Stomach (tissue), 8 donors: ENCODE measurements at regions not wholly inside any gene's neighbourhood (a gene's known extent, or its start where the extent isn't known, plus 50 kb on each side); places are given as distances from the start of the nearest gene placed in this dataset.

ENCODE experiments used
- DNase-seq, 2 donors: peaks; one replicate each; pipeline versions ENCODE4 v3.0.0 to v3.0.0-alpha.2; 2013 to 2019
- H3K27ac ChIP-seq, 5 donors: fragments of 200-600 bp in 4 of 5; sonication (generic) in 4 of 5; one replicate each; pipeline ENCODE4 v1.5.1; 2013 to 2019; ENCODE audit warnings: mild to moderate bottlenecking in 1 of 5, moderate library complexity in 1 of 5
- H3K27me3 ChIP-seq, 3 donors: fragments of 200-600 bp; sonication (generic); one replicate each; pipeline ENCODE4 v1.5.1; 2017 to 2019; ENCODE audit warnings: mixed run types in 1 of 3
- H3K36me3 ChIP-seq, 4 donors: fragments of 200-600 bp; sonication (generic); 1 replicate in 3 of 4; 2 replicates in 1 of 4; pipeline ENCODE4 v1.5.1; 2016 to 2019
- H3K4me1 ChIP-seq, 4 donors: fragments of 200-600 bp; sonication (generic); one replicate each; pipeline ENCODE4 v1.5.1; 2016 to 2019
- H3K4me3 ChIP-seq, 4 donors: fragments of 200-600 bp; sonication (generic) in 3 of 4; one replicate each; pipeline ENCODE4 v1.5.1; 2016 to 2019; ENCODE audit warnings: mild to moderate bottlenecking in 1 of 4
- H3K9me3 ChIP-seq, 4 donors: fragments of 200-600 bp; sonication (generic); one replicate each; pipeline ENCODE4 v1.5.1; 2016 to 2019
- EP300 ChIP-seq: sonication (generic); formaldehyde crosslinking; IDR thresholded peaks from one replicate; pipeline ENCODE4 v1.6.1; 2017; ENCODE audit warnings: antibody characterized with exemption
- POLR2A ChIP-seq, 4 donors: fragments of 450-650 bp; IDR thresholded peaks; one replicate each; pipeline ENCODE4 v1.6.1; 2016; ENCODE audit warnings: antibody characterized with exemption in 4 of 4, control low read depth in 2 of 4, mild to moderate bottlenecking in 1 of 4, moderate library complexity in 1 of 4
- POLR2AphosphoS5 ChIP-seq, 3 donors: sonication (generic); formaldehyde crosslinking; IDR thresholded peaks; one replicate each; pipeline ENCODE4 v1.6.1; 2016; ENCODE audit warnings: antibody characterized with exemption in 3 of 3
- WGBS, 5 donors: extraction: QIAGEN DNeasy Blood & Tissue Kit in 3 of 5; methylation state at CpG; one replicate each; pipeline versions ENCODE4 v1.1.5 to v1.1.7; 2013 to 2018; 5-methylcytosine and 5-hydroxymethylcytosine counted together
- intact Hi-C: fragments of 100-400 bp; cut with DNase I; formaldehyde crosslinking; loops from one replicate; pipeline ENCODE4 v1.15.1; 2023; ENCODE audit warnings: low total_unique reads
- TF ChIP-seq, protein P1 (sequence below), 7 experiments: fragments of 450-650 bp in 4 of 7; fragments of 200-600 bp in 3 of 7; sonication (generic) in 3 of 7; IDR thresholded peaks; one replicate each; pipeline ENCODE4 v1.5.1; 2016 to 2019; ENCODE audit warnings: antibody characterized with exemption in 7 of 7, control low read depth in 2 of 7, mild to moderate bottlenecking in 1 of 7
- donor health status: healthy with polysubstance abuse.
- donor health status: Bipolar disorder and iron deficiency.
- donor health status: healthy.

GRCh38 chr14:85762526-85762925 lies 232.6 kb downstream of the FLRT2 start:
- H3K4me3 ChIP-seq: no peak overlapping the region
- intact Hi-C loops: no loop called here
- H3K9me3 ChIP-seq: no peaks in the 10 kb centered on the region
- H3K36me3 ChIP-seq: no peaks in the 10 kb centered on the region
- H3K27ac ChIP-seq: no peak overlapping the region
- no peaks in the 10 kb centered on the region for H3K4me1 ChIP-seq
- TF ChIP-seq EP300 (no peak), POLR2AphosphoS5 (IDR thresholded peaks at IDR 0.05) (no peak), POLR2A (IDR thresholded peaks at IDR 0.05) (no peak)
- TF ChIP-seq, protein P1, sequence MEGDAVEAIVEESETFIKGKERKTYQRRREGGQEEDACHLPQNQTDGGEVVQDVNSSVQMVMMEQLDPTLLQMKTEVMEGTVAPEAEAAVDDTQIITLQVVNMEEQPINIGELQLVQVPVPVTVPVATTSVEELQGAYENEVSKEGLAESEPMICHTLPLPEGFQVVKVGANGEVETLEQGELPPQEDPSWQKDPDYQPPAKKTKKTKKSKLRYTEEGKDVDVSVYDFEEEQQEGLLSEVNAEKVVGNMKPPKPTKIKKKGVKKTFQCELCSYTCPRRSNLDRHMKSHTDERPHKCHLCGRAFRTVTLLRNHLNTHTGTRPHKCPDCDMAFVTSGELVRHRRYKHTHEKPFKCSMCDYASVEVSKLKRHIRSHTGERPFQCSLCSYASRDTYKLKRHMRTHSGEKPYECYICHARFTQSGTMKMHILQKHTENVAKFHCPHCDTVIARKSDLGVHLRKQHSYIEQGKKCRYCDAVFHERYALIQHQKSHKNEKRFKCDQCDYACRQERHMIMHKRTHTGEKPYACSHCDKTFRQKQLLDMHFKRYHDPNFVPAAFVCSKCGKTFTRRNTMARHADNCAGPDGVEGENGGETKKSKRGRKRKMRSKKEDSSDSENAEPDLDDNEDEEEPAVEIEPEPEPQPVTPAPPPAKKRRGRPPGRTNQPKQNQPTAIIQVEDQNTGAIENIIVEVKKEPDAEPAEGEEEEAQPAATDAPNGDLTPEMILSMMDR (IDR thresholded peaks at IDR 0.05): no peak
- no peaks in the 10 kb centered on the region for H3K27me3 ChIP-seq
- 82 to 90% (median 86%) methylated on average over 4 of the region's 4 CpGs for WGBS, 5 donors
- no peak for DNase-seq

GRCh38 chr14:85752175-85752574 lies 222.2 kb downstream of the FLRT2 start:
- no peaks in the 10 kb centered on the region for H3K36me3 ChIP-seq
- H3K4me3 ChIP-seq: no peak overlapping the region
- H3K27me3 ChIP-seq: no peaks in the 10 kb centered on the region
- DNase-seq: no peak
- intact Hi-C loops: no loop called here
- no peak overlapping the region for H3K27ac ChIP-seq
- H3K9me3 ChIP-seq: peaks cover 0 to 4% (median 0%) of the 10 kb centered on the region in 4 donors
- 21 to 76% (median 52%) methylated on average over 2 of the region's 2 CpGs for WGBS, 5 donors
- H3K4me1 ChIP-seq: no peaks in the 10 kb centered on the region
- TF ChIP-seq POLR2A (IDR thresholded peaks at IDR 0.05) (no peak), POLR2AphosphoS5 (IDR thresholded peaks at IDR 0.05) (no peak), EP300 (no peak)
- TF ChIP-seq, protein P1 (IDR thresholded peaks at IDR 0.05): no peak

DNA sequence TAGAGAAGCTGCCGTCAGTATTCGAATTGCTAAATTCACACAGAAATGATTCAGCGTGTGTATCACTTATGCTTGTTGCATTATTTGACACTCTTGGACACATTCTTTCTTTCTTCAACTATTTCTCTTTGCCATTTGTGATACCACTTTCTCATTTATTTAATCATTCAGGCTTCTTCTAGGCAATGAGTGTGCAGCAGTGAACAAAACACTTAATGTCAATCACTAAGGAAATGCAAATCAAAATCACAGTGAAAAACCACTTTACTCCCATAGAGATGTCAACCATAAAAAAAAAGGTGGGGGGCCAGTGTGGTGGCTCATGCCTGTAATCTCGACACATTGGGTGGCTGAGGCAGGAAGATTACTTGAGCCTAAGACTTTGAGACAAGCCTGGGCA lies 214.6 kb downstream of the FLRT2 start:
- WGBS, 5 donors: 77 to 90% (median 86%) methylated on average over 4 of the region's 4 CpGs
- Histone ChIP-seq H3K27ac (no peak overlapping the region), H3K36me3 (no peaks in the 10 kb centered on the region), H3K9me3 (peaks cover 0 to 4% (median 0%) of the 10 kb centered on the region in 4 donors), H3K27me3 (no peaks in the 10 kb centered on the region), H3K4me3 (no peak overlapping the region), H3K4me1 (no peaks in the 10 kb centered on the region)
- DNase-seq: no peak
- TF ChIP-seq, protein P1 (IDR thresholded peaks at IDR 0.05): no peak
- no peak for TF ChIP-seq EP300
- no peak for TF ChIP-seq POLR2AphosphoS5 (IDR thresholded peaks at IDR 0.05)
- TF ChIP-seq POLR2A (IDR thresholded peaks at IDR 0.05): no peak
- intact Hi-C loops: no loop called here

DNA sequence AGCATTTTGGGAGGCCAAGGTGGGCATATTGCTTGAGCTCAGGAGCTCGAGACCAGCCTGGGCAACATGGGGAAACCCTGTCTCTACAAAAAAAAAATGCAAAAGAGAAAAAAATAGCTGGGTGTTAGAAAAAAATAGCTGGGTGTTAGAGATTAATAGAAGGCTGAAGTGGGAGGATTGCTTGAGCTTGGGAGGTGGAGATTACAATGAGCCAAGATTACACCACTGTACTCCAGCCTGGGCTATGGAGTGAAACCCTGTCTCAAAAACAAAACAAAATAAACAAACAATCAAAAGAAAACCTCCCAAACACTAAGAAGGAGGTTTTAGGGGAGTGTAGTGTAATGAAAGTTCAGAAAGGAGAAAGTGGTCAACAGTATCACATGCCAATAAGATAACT lies 202.1 kb downstream of the FLRT2 start:
- intact Hi-C loops: no loop called here
- 50 to 69% (median 61%) methylated on average over 1 of the region's 1 CpG for WGBS, 5 donors
- Histone ChIP-seq H3K9me3 (no peaks in the 10 kb centered on the region), H3K4me1 (no peaks in the 10 kb centered on the region), H3K27me3 (no peaks in the 10 kb centered on the region), H3K4me3 (no peak overlapping the region), H3K27ac (no peak overlapping the region), H3K36me3 (no peaks in the 10 kb centered on the region)
- TF ChIP-seq POLR2AphosphoS5 (IDR thresholded peaks at IDR 0.05): no peak
- TF ChIP-seq, protein P1 (IDR thresholded peaks at IDR 0.05): no peak
- TF ChIP-seq POLR2A (IDR thresholded peaks at IDR 0.05): no peak
- TF ChIP-seq EP300: no peak
- DNase-seq: no peak
